KMS-11 (cell line): ENCODE measurements at regions not wholly inside any gene's neighbourhood (a gene's known extent, or its start where the extent isn't known, plus 50 kb on each side); places are given as distances from the start of the nearest gene placed in this dataset.
"Not testable (repeated sequence)": the region's sequence is repeated elsewhere in the genome, so short reads cannot be mapped to it uniquely, and the experiment has no call there.

Experiments used
- H2AFZ ChIP-seq: fragments of 200-600 bp; sonication (generic); 2 replicates; pipeline ENCODE4 v1.6.1; 2016; ENCODE audit warnings: antibody characterized with exemption, mixed run types, low read depth
- H3K27ac ChIP-seq: fragments of 200-600 bp; sonication (generic); 2 replicates; pipeline ENCODE4 v1.6.1; 2016; ENCODE audit warnings: mild to moderate bottlenecking, mixed run types
- H3K27me3 ChIP-seq: fragments of 200-600 bp; sonication (generic); 2 replicates; pipeline ENCODE4 v1.6.1; 2017; ENCODE audit warnings: mild to moderate bottlenecking, low read depth, mixed run types, moderate library complexity; ENCODE audit not compliant: insufficient read depth
- H3K36me3 ChIP-seq: fragments of 200-600 bp; sonication (generic); 2 replicates; pipeline ENCODE4 v1.6.1; 2017; ENCODE audit warnings: mild to moderate bottlenecking, mixed run types; ENCODE audit not compliant: insufficient read depth
- H3K4me1 ChIP-seq: fragments of 200-600 bp; sonication (generic); 2 replicates; pipeline ENCODE4 v1.6.1; 2016; ENCODE audit warnings: mild to moderate bottlenecking, low read depth, mixed run types; ENCODE audit not compliant: poor library complexity, severe bottlenecking
- H3K4me2 ChIP-seq: fragments of 200-600 bp; sonication (generic); 2 replicates; pipeline ENCODE4 v1.7.0; 2016; ENCODE audit warnings: mild to moderate bottlenecking, mixed run types
- H3K4me3 ChIP-seq: fragments of 200-600 bp; sonication (generic); IDR thresholded peaks from 2 replicates; pipeline ENCODE4 v1.6.1; 2017; ENCODE audit warnings: low read depth, low read length, mixed read lengths; ENCODE audit not compliant: insufficient read depth
- H3K79me2 ChIP-seq: fragments of 200-600 bp; sonication (generic); 2 replicates; pipeline ENCODE4 v1.6.1; 2016; ENCODE audit warnings: low read depth, mixed run types; ENCODE audit not compliant: insufficient read depth
- H3K9ac ChIP-seq: fragments of 200-600 bp; sonication (generic); 2 replicates; pipeline ENCODE4 v1.6.1; 2016; ENCODE audit warnings: mild to moderate bottlenecking, mixed run types
- H4K20me1 ChIP-seq: fragments of 200-600 bp; sonication (generic); 2 replicates; pipeline ENCODE4 v1.6.1; 2016; ENCODE audit warnings: mild to moderate bottlenecking, mixed run types; ENCODE audit not compliant: insufficient read depth
- TF ChIP-seq, protein P1 (sequence below): fragments of 200-600 bp; sonication (generic); conservative IDR thresholded peaks from 2 replicates; pipeline ENCODE4 v1.6.1; 2017; ENCODE audit warnings: low read depth, mild to moderate bottlenecking, antibody characterized with exemption, low read length, moderate library complexity, mixed read lengths

DNA sequence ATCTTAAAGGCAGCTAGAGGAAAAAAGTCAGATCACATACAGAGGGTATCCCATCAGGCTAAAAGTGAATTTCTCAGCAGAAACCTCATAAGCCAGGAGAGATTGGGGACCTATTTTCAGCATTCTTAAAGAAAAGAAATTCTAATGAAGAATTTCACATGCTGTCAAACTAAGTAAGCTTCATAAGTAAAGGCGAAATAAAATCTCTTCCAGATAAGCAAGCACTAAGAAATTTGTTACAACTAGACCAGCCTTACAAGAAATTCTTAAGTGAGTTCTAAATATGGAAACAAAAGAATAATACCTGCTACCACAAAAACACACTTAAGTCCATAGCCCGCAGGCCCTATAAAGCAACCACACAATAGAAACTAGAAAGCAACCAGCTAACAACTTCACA, 186.1 kb downstream of the ETAA1 start:
- TF ChIP-seq, protein P1, sequence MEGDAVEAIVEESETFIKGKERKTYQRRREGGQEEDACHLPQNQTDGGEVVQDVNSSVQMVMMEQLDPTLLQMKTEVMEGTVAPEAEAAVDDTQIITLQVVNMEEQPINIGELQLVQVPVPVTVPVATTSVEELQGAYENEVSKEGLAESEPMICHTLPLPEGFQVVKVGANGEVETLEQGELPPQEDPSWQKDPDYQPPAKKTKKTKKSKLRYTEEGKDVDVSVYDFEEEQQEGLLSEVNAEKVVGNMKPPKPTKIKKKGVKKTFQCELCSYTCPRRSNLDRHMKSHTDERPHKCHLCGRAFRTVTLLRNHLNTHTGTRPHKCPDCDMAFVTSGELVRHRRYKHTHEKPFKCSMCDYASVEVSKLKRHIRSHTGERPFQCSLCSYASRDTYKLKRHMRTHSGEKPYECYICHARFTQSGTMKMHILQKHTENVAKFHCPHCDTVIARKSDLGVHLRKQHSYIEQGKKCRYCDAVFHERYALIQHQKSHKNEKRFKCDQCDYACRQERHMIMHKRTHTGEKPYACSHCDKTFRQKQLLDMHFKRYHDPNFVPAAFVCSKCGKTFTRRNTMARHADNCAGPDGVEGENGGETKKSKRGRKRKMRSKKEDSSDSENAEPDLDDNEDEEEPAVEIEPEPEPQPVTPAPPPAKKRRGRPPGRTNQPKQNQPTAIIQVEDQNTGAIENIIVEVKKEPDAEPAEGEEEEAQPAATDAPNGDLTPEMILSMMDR = no peak
- no peak overlapping the region for H3K9ac ChIP-seq

DNA sequence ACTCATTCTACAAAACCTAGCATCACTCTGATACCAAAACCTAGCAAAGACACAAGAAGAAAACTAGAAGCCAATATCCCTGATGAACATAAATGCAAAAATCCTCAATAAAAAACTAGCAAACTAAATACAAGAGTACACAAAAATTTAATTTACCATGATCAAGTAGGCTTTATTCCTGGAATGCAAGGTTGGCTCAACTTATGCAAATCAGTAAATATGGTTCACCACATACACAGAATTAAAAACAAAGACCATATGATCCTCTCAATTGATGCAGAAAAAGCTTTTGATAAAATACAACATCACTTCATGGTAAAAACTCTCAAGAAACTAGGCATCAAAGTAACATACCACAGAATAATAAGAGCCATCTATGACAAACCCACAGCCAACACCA, 188.3 kb downstream of the ETAA1 start:
- TF ChIP-seq, protein P1 = no peak
- Histone ChIP-seq H4K20me1 (no peaks in the 10 kb centered on the region), H3K79me2 (no peaks in the 10 kb centered on the region), H3K4me1 (no peaks in the 10 kb centered on the region), H3K36me3 (no peaks in the 10 kb centered on the region), H3K4me2 (no peak overlapping the region), H3K27me3 (no peaks in the 10 kb centered on the region), H2AFZ (no peak overlapping the region), H3K27ac (no peak overlapping the region), H3K4me3 (no peak overlapping the region), H3K9ac (no peak overlapping the region)

More for the DNA sequence above, 186.1 kb downstream of the ETAA1 start:
- H3K4me1 ChIP-seq = no peaks in the 10 kb centered on the region
- no peak overlapping the region for H3K27ac ChIP-seq
- H3K4me3 ChIP-seq = no peak overlapping the region
- H3K36me3 ChIP-seq = no peaks in the 10 kb centered on the region
- H2AFZ ChIP-seq = no peak overlapping the region
- H4K20me1 ChIP-seq = no peaks in the 10 kb centered on the region
- H3K4me2 ChIP-seq = no peak overlapping the region
- no peaks in the 10 kb centered on the region for H3K27me3 ChIP-seq
- H3K79me2 ChIP-seq = no peaks in the 10 kb centered on the region

DNA sequence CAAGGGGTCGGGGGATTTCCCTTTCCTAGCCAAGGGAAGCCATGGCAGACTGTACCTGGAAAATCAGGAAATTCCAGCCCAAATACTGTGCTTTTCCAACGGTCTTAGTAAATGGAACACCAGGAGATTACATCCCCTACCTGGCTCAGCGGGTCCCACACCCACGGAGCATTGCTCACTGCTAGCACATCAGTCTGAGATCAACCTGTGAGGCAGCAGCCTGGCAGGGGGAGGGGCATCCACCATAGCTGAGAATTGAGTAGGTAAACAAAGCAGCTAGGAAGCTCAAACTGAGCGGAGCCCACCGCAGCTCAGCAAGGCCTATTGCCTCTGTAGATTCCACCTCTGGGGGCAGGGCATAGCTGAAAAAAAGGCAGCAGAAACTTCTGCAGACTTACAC, 192.0 kb downstream of the ETAA1 start:
- not testable (repeated sequence) for H3K36me3 ChIP-seq, H3K27me3 ChIP-seq, H3K27ac ChIP-seq, H3K4me2 ChIP-seq, H3K9ac ChIP-seq, H3K4me1 ChIP-seq, H2AFZ ChIP-seq, H3K4me3 ChIP-seq, H4K20me1 ChIP-seq, H3K79me2 ChIP-seq

DNA sequence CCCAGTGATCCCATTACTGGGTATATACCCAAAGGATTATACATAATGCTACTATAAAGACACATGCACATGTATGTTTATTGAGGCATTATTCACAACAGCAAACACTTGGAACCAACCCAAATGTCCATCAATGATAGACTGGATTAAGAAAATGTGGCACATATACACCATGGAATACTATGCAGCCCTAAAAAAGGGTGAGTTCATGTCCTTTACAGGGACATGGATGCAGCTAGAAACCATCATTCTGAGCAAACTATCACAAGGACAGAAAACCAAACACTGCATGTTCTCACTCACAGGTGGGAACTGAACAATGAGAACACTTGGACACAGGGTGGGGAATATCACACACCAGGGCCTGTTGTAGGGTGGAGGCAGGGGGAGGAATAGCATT, 197.4 kb downstream of the ETAA1 start:
- not testable (repeated sequence) for H3K79me2 ChIP-seq, H3K27ac ChIP-seq, H3K4me2 ChIP-seq, H3K27me3 ChIP-seq, H3K4me1 ChIP-seq, H2AFZ ChIP-seq, H3K9ac ChIP-seq, H4K20me1 ChIP-seq, H3K36me3 ChIP-seq, H3K4me3 ChIP-seq

DNA sequence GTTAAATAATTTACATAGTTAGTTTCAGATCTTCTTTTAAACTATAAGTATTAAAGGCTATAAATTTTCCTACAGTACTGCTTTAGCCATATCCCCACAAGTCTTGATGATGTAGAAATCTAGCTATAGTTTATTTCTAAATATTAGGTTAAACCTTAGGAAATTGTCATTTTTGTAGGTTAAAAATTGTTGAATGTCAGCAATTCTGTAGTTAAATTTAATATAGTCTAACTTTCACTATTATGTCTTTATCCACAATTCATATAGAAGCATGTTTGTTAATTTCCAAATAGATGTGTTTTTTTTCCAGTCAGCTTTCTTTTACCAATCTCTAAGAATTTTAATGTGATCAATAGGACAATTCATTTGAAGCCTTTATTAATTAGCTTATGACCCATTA, 199.7 kb downstream of the ETAA1 start:
- no peaks in the 10 kb centered on the region for H3K36me3 ChIP-seq
- H3K27ac ChIP-seq = no peak overlapping the region
- H2AFZ ChIP-seq = no peak overlapping the region
- H3K79me2 ChIP-seq = no peaks in the 10 kb centered on the region
- no peak overlapping the region for H3K4me3 ChIP-seq
- no peak overlapping the region for H3K9ac ChIP-seq
- TF ChIP-seq, protein P1 = no peak
- H3K4me2 ChIP-seq = no peak overlapping the region
- H4K20me1 ChIP-seq = no peaks in the 10 kb centered on the region
- no peaks in the 10 kb centered on the region for H3K27me3 ChIP-seq
- no peaks in the 10 kb centered on the region for H3K4me1 ChIP-seq
